SU-DHL-6 (cell line): ENCODE measurements at regions not wholly inside any gene's neighbourhood (a gene's known extent, or its start where the extent isn't known, plus 50 kb on each side); places are given as distances from the start of the nearest gene placed in this dataset.

ENCODE experiments used
- H2AFZ ChIP-seq: fragments of 200-600 bp; sonication (generic); 2 replicates; pipeline ENCODE4 v1.6.1; 2014; ENCODE audit warnings: low read depth, mild to moderate bottlenecking, moderate library complexity, mixed read lengths, antibody characterized with exemption, low read length; ENCODE audit not compliant: severe bottlenecking
- H3F3A ChIP-seq: fragments of 200-600 bp; shearing (Covaris generic); 2 replicates; pipeline ENCODE4 v1.6.0; 2016; ENCODE audit warnings: antibody characterized with exemption, mild to moderate bottlenecking; ENCODE audit not compliant: insufficient read depth
- H3K27ac ChIP-seq: fragments of 200-600 bp; sonication (generic); 2 replicates; pipeline ENCODE4 v1.5.1; 2016; ENCODE audit warnings: low read depth, mild to moderate bottlenecking, low read length, moderate library complexity, mixed read lengths
- H3K27me3 ChIP-seq: fragments of 200-600 bp; sonication (generic), shearing (Covaris generic); 2 replicates; pipeline ENCODE4 v1.6.0; 2014; ENCODE audit warnings: mild to moderate bottlenecking, low read length
- H3K36me3 ChIP-seq: fragments of 200-600 bp; sonication (generic); 2 replicates; pipeline ENCODE4 v1.6.1; 2014; ENCODE audit warnings: mild to moderate bottlenecking, low read length, mixed read lengths
- H3K4me2 ChIP-seq: fragments of 300-600, 200-600 bp; shearing (Covaris generic), sonication (generic); 2 replicates; pipeline ENCODE4 v1.6.0; 2014; ENCODE audit warnings: low read length, low read depth, mild to moderate bottlenecking; ENCODE audit not compliant: poor library complexity, severe bottlenecking
- H3K4me3 ChIP-seq: fragments of 200-600 bp; sonication (generic); 2 replicates; pipeline ENCODE4 v1.5.1; 2014; ENCODE audit warnings: antibody characterized with exemption, low read length, mild to moderate bottlenecking, mixed read lengths; ENCODE audit not compliant: insufficient read depth, poor library complexity, severe bottlenecking
- H3K79me2 ChIP-seq: fragments of 200-600 bp; sonication (generic); 2 replicates; pipeline ENCODE4 v1.6.1; 2014; ENCODE audit warnings: mild to moderate bottlenecking, low read length, moderate library complexity; ENCODE audit not compliant: insufficient read depth
- H3K9ac ChIP-seq: fragments of 200-600 bp; sonication (generic); 2 replicates; pipeline ENCODE4 v1.7.0; 2014; ENCODE audit warnings: mild to moderate bottlenecking, low read length
- H3K9me2 ChIP-seq: fragments of 200-600 bp; sonication (generic); replicated peaks from 2 replicates; pipeline ENCODE4 v1.6.1; 2014; ENCODE audit warnings: low read length; ENCODE audit not compliant: insufficient read depth
- H3K9me3 ChIP-seq: fragments of 200-600 bp; sonication (generic); 2 replicates; pipeline ENCODE4 v1.6.1; 2014; ENCODE audit warnings: low read length, mixed read lengths; ENCODE audit not compliant: insufficient read depth
- H4K20me1 ChIP-seq: fragments of 200-600 bp; sonication (generic); 2 replicates; pipeline ENCODE4 v1.6.1; 2014; ENCODE audit warnings: low read depth, mild to moderate bottlenecking, antibody characterized with exemption, low read length, moderate library complexity, mixed read lengths
- EZH2phosphoT487 ChIP-seq: fragments of 200-600 bp; sonication (generic), shearing (Covaris generic); conservative IDR thresholded peaks from 2 replicates; pipeline ENCODE4 v1.6.1; 2018; ENCODE audit warnings: mild to moderate bottlenecking, antibody characterized with exemption, low read length, moderate library complexity, mixed read lengths
- TF ChIP-seq, protein P1 (sequence below): fragments of 200-600 bp; sonication (generic); IDR thresholded peaks from one replicate; pipeline ENCODE4 v1.5.1; 2017; ENCODE audit warnings: antibody characterized with exemption, mild to moderate bottlenecking, low read length, moderate library complexity; ENCODE audit not compliant: insufficient read depth, poor library complexity, severe bottlenecking

GRCh38 chr2:6168485-6168884 lies 476.3 kb downstream of the SOX11 start:
- H3K4me3 ChIP-seq = no peak overlapping the region
- 0 out of 2 replicates have a peak, but pooled peaks cover 4% of the 10 kb centered on the region for H3K9me3 ChIP-seq
- H3K9me2 ChIP-seq = no peaks in the 10 kb centered on the region
- no peak overlapping the region for H2AFZ ChIP-seq
- H3K4me2 ChIP-seq = no peak overlapping the region
- no peak overlapping the region for H3K27ac ChIP-seq
- peaks cover 7% of the 10 kb centered on the region; the same call in 1 of the 2 replicates for H3K36me3 ChIP-seq
- H3K27me3 ChIP-seq = no peaks in the 10 kb centered on the region
- H4K20me1 ChIP-seq = no peaks in the 10 kb centered on the region
- no peaks in the 10 kb centered on the region for H3F3A ChIP-seq
- no peak overlapping the region for H3K9ac ChIP-seq
- no peaks in the 10 kb centered on the region for H3K79me2 ChIP-seq
- no peak for TF ChIP-seq EZH2phosphoT487
- TF ChIP-seq, protein P1, sequence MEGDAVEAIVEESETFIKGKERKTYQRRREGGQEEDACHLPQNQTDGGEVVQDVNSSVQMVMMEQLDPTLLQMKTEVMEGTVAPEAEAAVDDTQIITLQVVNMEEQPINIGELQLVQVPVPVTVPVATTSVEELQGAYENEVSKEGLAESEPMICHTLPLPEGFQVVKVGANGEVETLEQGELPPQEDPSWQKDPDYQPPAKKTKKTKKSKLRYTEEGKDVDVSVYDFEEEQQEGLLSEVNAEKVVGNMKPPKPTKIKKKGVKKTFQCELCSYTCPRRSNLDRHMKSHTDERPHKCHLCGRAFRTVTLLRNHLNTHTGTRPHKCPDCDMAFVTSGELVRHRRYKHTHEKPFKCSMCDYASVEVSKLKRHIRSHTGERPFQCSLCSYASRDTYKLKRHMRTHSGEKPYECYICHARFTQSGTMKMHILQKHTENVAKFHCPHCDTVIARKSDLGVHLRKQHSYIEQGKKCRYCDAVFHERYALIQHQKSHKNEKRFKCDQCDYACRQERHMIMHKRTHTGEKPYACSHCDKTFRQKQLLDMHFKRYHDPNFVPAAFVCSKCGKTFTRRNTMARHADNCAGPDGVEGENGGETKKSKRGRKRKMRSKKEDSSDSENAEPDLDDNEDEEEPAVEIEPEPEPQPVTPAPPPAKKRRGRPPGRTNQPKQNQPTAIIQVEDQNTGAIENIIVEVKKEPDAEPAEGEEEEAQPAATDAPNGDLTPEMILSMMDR = no peak

GRCh38 chr2:6171294-6171693 lies 479.1 kb downstream of the SOX11 start:
- Histone ChIP-seq H3K36me3 (peaks cover 15% of the 10 kb centered on the region), H3K27ac (no peak overlapping the region), H3K9ac (no peak overlapping the region), H4K20me1 (no peaks in the 10 kb centered on the region), H3K9me3 (peaks cover 14% of the 10 kb centered on the region; the same call in 1 of the 2 replicates), H3F3A (no peaks in the 10 kb centered on the region), H3K4me3 (no peak overlapping the region), H3K4me2 (no peak overlapping the region), H3K27me3 (no peaks in the 10 kb centered on the region), H3K79me2 (no peaks in the 10 kb centered on the region), H3K9me2 (no peaks in the 10 kb centered on the region), H2AFZ (no peak overlapping the region)
- TF ChIP-seq, protein P1 = no peak
- TF ChIP-seq EZH2phosphoT487 = no peak

GRCh38 chr2:6177811-6178210 lies 485.6 kb downstream of the SOX11 start:
- Histone ChIP-seq H4K20me1 (no peaks in the 10 kb centered on the region), H3K4me2 (no peak overlapping the region), H3K4me3 (no peak overlapping the region), H3K27ac (no peak overlapping the region), H3K79me2 (no peaks in the 10 kb centered on the region), H3K36me3 (peaks cover 11% of the 10 kb centered on the region; the same call in 1 of the 2 replicates), H3F3A (no peaks in the 10 kb centered on the region; the same call in 1 of the 2 replicates), H3K27me3 (no peaks in the 10 kb centered on the region), H3K9ac (no peak overlapping the region), H2AFZ (peak overlapping the region; percentile 2), H3K9me2 (no peaks in the 10 kb centered on the region), H3K9me3 (peaks cover 9% of the 10 kb centered on the region; the same call in 1 of the 2 replicates)
- no peak for TF ChIP-seq EZH2phosphoT487

- H3K9me2 ChIP-seq = no peaks in the 10 kb centered on the region
- no peaks in the 10 kb centered on the region for H3K27me3 ChIP-seq
- no peak overlapping the region for H3K27ac ChIP-seq
- no peaks in the 10 kb centered on the region for H4K20me1 ChIP-seq
- TF ChIP-seq EZH2phosphoT487 = no peak
- TF ChIP-seq, protein P1 = no peak
- H3K79me2 ChIP-seq = no peaks in the 10 kb centered on the region
- no peak overlapping the region for H3K9ac ChIP-seq
- no peak overlapping the region for H3K4me3 ChIP-seq
- no peak overlapping the region for H3K4me2 ChIP-seq
- H3K9me3 ChIP-seq = no peaks in the 10 kb centered on the region
- H3F3A ChIP-seq = no peaks in the 10 kb centered on the region; the same call in 1 of the 2 replicates
- H2AFZ ChIP-seq = peak overlapping the region; percentile 18
- H3K36me3 ChIP-seq = no peaks in the 10 kb centered on the region
Observed at GRCh38 chr2:6181525-6181924, 489.3 kb downstream of the SOX11 start.
